GM12872 (cell line): ENCODE measurements at regions not wholly inside any gene's neighbourhood (a gene's known extent, or its start where the extent isn't known, plus 50 kb on each side); places are given as distances from the start of the nearest gene placed in this dataset.

Source experiments
- CTCF ChIP-seq: IDR thresholded peaks from 3 replicates; pipeline ENCODE4 v1.5.1; 2011; ENCODE audit warnings: low read depth, mild to moderate bottlenecking, low read length, moderate library complexity; ENCODE audit not compliant: insufficient read depth

- TF ChIP-seq CTCF: no peak
These were observed 342.6 kb upstream of the KLHL29 start for GRCh38 chr2:23042216-23042906.

- no peak for TF ChIP-seq CTCF
These were observed 334.6 kb upstream of the KLHL29 start for GRCh38 chr2:23050388-23050787.

- no peak for TF ChIP-seq CTCF
These were observed 331.4 kb upstream of the KLHL29 start for GRCh38 chr2:23053601-23054000.

GRCh38 chr2:23055251-23055650 lies 329.7 kb upstream of the KLHL29 start:
- no peak for TF ChIP-seq CTCF

GRCh38 chr2:23058435-23058834 lies 326.5 kb upstream of the KLHL29 start:
- TF ChIP-seq CTCF: no peak

GRCh38 chr2:23065210-23065609 lies 319.8 kb upstream of the KLHL29 start:
- no peak for TF ChIP-seq CTCF

GRCh38 chr2:23065936-23066335 lies 319.0 kb upstream of the KLHL29 start:
- no peak for TF ChIP-seq CTCF

- no peak for TF ChIP-seq CTCF
These were observed 318.3 kb upstream of the KLHL29 start for GRCh38 chr2:23066686-23067085.
